ENCODE measurements at regions not wholly inside any gene's neighbourhood (a gene's known extent, or its start where the extent isn't known, plus 50 kb on each side); places are given as distances from the start of the nearest gene placed in this dataset.
"Not testable (repeated sequence)": the region's sequence is repeated elsewhere in the genome, so short reads cannot be mapped to it uniquely, and the experiment has no call there.

DNA sequence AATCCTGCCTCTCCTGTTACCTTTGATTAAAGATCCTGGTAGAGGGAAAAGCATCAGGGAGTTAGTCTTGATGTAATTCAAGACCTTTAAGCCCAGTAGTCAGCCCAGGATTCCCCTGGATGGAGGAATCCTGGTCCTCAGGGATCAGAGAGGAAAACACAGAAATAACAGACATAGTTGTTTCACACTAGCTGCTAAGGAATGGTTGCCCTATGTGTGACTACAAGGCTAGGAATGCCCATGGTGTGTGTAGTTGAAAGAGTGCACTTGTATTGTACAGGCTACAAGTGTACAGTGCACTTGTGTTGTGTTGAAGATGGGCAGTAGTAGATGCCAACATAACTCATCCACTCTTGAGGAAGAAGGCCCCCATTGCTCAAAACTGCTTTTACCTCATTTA is 226.8 kb downstream of the AASDHPPT start:
- DNase-seq (ENCODE audit: low read depth, low spot score) = no peak
- in situ Hi-C loops (cut with HindIII; ENCODE audit: low pct_unique_long_range_greater_than_20kb, low sequenced_read_pairs) = no loop called here

DNA sequence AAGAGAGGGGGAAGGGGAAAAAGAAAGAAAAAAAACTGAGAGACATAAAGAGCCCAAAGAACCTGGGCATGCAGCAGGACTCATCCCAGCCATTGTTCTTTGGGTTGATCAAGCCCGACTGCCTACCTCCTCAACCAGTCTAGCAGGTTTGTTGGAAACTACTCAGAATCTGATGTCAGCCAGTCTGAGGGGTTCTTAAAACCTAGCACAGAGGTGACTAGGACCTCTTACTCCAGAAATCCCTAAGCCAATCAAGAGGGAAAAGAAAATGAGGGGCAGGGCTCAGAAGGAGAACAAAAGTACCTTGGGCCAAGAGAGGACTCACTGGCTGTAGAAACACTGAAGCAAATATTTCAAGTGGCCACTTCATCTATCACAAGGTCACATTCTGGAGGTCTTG is 228.0 kb downstream of the AASDHPPT start:
- in situ Hi-C loops (cut with HindIII; ENCODE audit: low pct_unique_long_range_greater_than_20kb, low sequenced_read_pairs) = no loop called here
- no peak for DNase-seq (ENCODE audit: low read depth, low spot score)

DNA sequence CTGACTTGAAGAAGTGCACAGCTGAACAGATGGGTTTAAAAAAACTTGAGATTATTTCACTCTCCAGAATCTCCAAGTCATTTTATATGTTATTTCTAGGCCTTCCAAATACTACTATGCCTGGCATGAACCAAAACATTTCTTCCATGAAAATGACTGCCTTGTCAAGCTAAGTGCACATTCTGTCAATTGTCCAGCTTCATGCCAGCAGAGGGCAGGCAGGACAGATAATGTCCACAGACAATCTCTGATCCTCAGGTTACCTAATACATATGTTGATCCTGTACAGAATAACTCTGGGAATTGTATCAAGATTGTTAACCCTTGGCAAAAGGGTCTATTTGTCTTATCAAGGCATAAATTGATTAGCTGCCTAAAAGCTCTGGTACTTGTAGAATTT is 229.5 kb downstream of the AASDHPPT start:
- in situ Hi-C loops (cut with HindIII; ENCODE audit: low pct_unique_long_range_greater_than_20kb, low sequenced_read_pairs) = no loop called here
- peak; percentile 4 for DNase-seq (ENCODE audit: low read depth, low spot score)

DNA sequence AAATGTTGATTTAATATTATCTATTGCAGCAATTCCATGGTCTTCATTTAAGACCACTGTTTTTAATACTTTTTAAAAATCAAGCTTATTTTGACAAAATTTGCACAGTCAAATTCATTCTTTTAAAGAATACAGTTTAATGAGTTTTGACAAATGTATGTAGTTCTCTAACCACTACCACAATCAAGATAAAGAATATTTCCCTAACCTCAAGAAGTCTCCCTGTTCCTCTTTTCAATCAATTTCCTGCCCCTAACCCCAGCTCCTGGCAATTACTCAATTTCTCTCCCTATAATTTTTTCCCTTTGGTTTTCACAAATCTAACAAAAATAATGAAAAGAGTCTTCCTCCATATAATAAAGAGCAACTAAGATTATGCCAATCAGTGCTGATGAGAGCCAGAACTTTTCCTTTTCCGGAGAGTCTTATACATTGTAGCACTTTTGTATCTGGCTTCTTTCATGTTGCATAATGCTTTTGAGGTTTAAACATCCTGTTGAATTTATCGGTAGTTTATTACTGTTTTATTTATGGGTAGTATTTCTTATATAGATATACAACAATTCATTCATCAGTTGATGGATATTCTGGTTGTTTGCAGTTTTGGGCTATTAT is 231.7 kb downstream of the AASDHPPT start:
- DNase-seq (ENCODE audit: low read depth, low spot score) = no peak
- in situ Hi-C loops (cut with HindIII; ENCODE audit: low pct_unique_long_range_greater_than_20kb, low sequenced_read_pairs) = no loop called here

DNA sequence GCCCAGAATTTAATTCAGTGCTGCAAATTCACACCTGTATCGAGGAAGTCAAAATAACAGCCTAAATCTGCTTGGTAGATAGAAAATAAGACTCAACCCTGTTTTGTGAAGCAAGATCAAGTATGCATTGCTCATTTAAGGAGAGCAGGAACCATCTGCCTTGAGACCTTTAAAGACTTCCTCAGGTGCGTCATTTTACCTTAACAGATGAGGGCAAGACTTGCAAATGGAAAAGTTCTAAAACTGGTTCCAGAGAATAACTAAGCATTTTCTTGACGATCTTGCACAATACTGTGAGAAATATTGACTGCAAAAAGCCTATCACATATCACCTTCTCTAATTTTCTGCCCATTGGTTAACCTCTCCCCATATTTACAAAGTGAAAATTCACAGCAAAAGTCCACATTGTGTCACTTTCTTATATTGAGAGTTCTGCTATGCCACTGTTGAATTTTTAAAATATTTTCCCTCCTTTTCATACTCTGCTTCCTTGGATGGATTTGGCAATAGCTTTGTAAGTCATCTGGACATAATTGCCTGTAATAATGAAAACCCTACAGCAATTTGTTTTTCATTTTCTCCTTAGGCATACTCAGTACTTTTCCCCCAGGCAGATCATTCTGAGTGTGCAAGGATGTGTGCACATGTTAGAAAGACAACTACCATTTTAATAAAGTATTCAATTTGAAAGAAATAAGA is 234.2 kb downstream of the AASDHPPT start:
- in situ Hi-C loops (cut with HindIII; ENCODE audit: low pct_unique_long_range_greater_than_20kb, low sequenced_read_pairs) = no loop called here
- no peak for DNase-seq (ENCODE audit: low read depth, low spot score)

DNA sequence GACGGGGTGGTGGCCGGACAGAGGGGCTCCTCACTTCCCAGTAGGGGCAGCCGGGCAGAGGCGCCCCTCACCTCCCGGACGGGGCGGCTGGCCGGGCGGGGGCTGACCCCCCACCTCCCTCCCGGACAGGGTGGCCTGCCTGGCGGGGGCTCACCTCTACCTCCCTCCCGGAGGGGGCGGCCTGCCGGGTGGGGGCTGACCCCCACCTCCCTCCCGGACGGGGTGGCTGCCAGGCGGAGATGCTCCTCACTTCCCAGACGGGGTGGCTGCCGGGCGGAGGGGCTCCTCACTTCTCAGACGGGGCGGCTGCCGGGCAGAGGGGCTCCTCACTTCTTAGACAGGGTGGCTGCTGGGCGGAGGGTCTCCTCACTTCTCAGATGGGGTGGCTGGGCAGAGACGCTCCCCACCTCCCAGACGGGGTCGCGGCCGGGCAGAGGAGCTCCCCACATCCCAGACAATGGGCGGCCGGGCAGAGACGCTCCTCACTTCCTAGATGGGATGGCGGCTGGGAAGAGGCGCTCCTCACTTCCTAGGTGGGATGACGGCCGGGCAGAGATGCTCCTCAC is 239.8 kb downstream of the AASDHPPT start:
- DNase-seq (ENCODE audit: low read depth, low spot score); in situ Hi-C loops (cut with HindIII; ENCODE audit: low pct_unique_long_range_greater_than_20kb, low sequenced_read_pairs): not testable (repeated sequence)

DNA sequence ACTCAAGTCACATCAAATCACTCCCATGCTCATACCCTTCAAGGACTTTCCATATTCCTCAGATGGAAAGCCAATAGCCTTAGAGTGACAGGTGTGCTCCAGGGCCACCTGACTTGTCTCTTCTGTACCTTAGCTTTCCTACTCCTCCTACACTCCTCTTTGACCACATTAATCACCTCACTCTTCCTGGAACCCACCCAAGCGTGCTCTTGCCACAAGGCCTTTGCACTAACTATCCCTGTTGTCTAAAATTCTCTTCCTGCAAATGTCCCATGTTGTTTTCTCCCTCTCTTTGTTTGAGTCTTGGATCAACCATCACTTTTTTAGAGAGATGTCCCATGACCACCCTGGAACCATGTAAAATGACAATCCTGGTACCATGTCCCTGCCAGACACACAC is 244.1 kb downstream of the AASDHPPT start:
- in situ Hi-C loops (cut with HindIII; ENCODE audit: low pct_unique_long_range_greater_than_20kb, low sequenced_read_pairs) = no loop called here
- DNase-seq (ENCODE audit: low read depth, low spot score) = no peak

DNA sequence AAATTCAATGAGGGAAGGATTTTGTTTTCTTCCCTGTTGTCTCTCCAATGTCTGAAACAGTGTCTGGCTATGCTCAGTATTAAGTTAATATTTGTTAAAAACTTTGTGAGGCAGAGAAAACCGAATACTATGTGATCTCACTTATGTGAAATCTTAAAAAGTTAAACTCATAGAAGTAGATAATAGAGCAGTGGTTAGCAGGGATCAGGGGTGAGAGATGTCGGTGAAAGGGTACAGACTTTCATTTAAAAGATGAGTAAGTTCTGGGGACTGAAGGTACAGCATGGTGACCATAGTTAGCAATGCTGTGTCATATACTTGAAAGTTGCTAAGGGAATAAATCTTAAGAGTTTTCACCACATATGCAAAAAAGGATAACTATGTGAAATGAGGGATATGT is 244.6 kb downstream of the AASDHPPT start:
- in situ Hi-C loops (cut with HindIII; ENCODE audit: low pct_unique_long_range_greater_than_20kb, low sequenced_read_pairs) = no loop called here
- no peak for DNase-seq (ENCODE audit: low read depth, low spot score)

DNA sequence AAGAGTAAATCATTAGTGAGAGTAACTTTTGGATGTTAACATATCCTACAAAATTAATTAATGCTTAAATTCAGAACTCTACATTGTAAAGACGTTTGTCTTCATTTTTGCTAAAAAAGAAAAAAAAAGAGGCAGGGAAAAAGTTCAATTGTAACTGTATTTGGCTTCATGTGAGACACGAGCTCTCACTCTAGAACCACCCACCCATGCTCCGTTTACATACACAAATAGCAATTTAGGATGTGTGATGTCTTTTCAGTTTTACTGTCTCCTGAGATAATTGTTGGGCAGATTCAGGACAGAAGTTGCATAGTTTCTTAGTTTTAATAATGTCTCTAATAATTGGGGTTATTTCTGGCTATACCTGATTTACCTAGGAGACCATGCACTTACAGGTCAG is 248.6 kb downstream of the AASDHPPT start:
- in situ Hi-C loops (cut with HindIII; ENCODE audit: low pct_unique_long_range_greater_than_20kb, low sequenced_read_pairs) = no loop called here
- DNase-seq (ENCODE audit: low read depth, low spot score) = no peak

DNA sequence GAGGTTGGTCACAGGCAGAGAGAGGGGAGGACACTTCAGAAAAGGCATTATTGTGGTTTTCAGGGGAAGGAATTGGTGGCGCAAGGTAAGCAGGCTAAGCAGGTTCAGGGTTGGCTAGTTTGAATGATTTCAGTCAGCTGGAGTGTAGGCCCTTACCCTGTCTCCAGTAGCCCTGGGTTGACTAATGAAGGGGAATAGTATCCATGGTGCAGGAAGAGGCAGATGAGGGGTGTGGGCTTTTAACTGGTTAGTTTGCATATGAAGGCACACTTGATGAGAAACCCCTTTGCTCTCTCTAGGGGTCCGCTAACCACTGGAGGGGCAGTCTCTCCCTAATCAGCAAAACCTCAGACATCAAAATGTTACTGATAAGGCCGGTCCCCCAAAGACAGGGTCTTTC is 249.7 kb downstream of the AASDHPPT start:
- no peak for DNase-seq (ENCODE audit: low read depth, low spot score)
- in situ Hi-C loops (cut with HindIII; ENCODE audit: low pct_unique_long_range_greater_than_20kb, low sequenced_read_pairs) = no loop called here

DNA sequence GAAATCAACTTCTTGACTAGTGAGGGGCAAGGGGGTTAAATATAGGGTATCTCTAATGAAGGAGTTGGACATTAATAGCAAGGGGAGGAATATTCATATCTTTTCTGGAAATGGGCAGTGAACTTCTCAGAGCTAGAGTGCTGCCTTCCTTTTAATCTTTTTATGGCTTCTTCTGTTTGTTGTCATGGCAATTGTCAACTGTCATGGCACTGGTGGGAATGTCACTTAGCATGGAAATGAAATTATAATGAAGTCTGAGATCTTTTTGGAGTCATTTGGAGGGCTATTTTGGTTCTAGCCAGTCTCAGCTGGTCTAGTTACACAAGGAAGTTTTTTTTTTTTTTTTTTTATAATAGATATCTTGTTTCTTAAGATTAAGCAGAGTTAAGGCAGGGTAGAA is 250.2 kb downstream of the AASDHPPT start:
- in situ Hi-C loops (cut with HindIII; ENCODE audit: low pct_unique_long_range_greater_than_20kb, low sequenced_read_pairs) = no loop called here
- DNase-seq (ENCODE audit: low read depth, low spot score) = no peak

DNA sequence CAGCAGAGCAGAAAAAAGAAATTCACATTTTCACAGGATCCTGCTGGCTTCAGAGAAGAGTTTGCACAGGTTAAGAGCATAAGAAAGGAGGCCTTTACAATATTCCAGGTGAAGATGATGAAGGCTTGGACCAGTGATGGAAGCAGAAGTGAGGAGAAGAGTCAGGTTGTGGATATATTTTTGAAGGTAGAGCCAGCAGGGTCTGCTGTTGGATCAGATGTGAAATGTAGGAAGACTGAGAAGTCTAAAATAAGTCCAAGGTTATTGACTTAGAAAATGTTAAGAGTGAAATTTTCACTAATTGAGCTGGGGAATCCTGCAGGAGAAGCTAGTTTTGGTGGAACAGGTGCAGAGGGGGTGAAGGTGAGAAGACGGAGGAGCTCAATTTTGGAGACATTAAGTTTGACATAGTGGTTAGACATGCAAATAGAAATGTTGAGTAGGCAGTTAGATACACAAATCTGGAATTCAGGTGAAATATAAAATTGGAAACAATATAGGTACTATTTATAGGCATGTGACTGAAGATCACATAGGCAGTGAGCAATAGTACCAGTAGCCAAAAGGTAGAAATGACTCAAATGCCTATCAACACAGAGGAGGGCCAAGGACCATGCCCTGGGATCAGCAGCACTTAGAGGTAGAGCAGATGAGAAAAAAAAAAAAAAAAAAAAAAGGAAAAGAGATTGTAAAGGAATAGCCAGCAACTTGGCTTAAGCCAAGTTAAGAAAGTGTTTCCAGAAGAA is 252.0 kb downstream of the AASDHPPT start:
- DNase-seq (ENCODE audit: low read depth, low spot score) = no peak
- in situ Hi-C loops (cut with HindIII; ENCODE audit: low pct_unique_long_range_greater_than_20kb, low sequenced_read_pairs) = no loop called here

DNA sequence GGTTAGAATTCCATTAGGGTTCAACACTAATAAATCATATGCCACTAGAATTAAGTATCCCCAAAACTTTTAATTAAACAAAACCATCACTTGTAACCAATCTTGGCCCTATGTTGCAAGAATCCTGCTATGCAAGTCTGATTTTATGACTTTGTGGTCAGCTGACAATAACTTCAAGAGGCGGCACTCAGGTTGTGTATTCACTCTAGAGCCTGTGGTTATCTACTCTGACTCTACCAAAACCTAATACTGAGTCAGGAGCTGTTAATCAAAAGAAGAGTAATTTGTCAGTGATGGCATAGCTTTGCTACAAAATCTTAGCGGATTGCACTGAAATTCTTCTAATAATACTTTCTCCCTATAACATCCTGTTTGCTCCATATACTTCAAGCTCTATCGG is 253.7 kb downstream of the AASDHPPT start:
- DNase-seq (ENCODE audit: low read depth, low spot score) = no peak

DNA sequence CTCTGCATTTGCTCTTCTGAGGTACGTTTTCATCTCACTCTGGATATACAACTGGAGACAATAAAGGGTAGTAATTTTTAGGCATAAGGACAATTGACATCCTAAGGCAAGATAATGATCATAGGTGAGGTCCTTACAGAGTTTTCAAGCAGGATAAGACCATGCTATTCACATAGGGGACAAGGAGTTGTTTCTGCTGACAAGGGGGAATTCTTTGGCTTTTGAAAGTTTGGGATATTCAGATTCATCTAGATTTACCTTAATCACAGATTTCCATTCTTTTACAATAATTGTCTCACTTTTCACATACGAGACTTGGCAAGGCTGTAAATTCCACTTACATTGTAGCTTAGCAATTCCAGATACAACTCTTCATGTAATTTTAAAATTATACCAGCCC is 256.2 kb downstream of the AASDHPPT start:
- in situ Hi-C loops (cut with HindIII; ENCODE audit: low pct_unique_long_range_greater_than_20kb, low sequenced_read_pairs) = no loop called here

More for the DNA sequence above, 253.7 kb downstream of the AASDHPPT start:
- in situ Hi-C loops (cut with HindIII; ENCODE audit: low pct_unique_long_range_greater_than_20kb, low sequenced_read_pairs) = no loop called here

DNA sequence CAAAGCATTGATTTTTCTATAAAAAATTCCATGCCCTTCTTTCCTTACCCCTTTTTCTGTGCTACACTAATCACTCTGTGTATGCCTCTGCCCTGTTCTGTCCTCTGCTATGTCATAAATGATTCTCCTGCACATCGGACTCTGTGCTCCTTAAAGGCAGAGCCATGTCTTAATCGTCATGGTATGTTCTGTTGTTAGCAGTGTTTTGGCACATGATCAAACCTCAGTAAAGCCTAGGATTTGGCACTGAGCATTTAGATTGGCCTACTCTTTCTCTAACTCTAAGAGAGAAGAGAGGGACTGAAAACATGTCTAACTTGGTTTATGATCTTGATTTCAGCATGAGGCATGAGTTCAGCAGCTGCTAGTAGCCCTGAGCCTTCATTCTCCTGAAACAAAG is 266.9 kb downstream of the AASDHPPT start:
- in situ Hi-C loops (cut with HindIII; ENCODE audit: low pct_unique_long_range_greater_than_20kb, low sequenced_read_pairs) = no loop called here
- no peak for DNase-seq (ENCODE audit: low read depth, low spot score)

More for the DNA sequence above, 256.2 kb downstream of the AASDHPPT start:
- no peak for DNase-seq (ENCODE audit: low read depth, low spot score)

DNA sequence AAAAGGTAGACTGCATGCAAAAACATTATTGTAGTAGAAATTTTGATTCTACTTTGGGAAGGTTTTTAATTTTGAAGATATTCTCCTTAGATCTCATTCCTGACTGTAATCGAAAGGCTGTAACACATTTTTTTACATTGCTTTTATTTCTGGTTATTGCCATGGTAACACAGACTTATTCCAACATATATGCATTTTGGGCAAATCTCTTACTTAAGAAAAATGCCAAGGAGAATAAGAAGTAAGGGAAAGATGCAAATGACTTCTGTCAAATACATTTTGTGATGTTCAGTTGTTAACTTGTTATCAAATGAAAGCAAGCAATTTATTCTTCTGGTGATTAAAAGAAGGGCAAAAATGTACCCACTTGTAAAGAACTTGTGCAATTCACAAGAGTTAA is 267.5 kb downstream of the AASDHPPT start:
- no peak for DNase-seq (ENCODE audit: low read depth, low spot score)
- in situ Hi-C loops (cut with HindIII; ENCODE audit: low pct_unique_long_range_greater_than_20kb, low sequenced_read_pairs) = no loop called here

DNA sequence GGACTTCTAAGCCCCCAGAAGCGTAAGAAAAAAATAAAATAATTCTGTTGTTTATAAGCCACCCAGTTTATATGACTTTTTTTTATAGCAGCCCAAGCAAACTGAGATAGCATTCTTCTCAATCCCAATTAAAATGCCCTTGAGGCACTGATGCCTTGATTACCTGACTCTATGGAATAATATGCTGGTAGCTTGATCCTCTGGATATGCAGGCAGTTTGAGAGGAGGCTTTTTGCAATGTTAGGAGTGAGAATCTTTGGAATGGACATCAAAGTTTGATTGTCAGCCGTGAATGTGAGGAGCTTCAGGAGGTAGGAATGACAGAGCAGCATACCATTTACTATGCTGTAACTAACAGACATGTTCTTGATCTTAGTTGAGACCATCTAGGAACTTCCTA is 275.6 kb downstream of the AASDHPPT start:
- no peak for DNase-seq (ENCODE audit: low read depth, low spot score)
- in situ Hi-C loops (cut with HindIII; ENCODE audit: low pct_unique_long_range_greater_than_20kb, low sequenced_read_pairs) = no loop called here

DNA sequence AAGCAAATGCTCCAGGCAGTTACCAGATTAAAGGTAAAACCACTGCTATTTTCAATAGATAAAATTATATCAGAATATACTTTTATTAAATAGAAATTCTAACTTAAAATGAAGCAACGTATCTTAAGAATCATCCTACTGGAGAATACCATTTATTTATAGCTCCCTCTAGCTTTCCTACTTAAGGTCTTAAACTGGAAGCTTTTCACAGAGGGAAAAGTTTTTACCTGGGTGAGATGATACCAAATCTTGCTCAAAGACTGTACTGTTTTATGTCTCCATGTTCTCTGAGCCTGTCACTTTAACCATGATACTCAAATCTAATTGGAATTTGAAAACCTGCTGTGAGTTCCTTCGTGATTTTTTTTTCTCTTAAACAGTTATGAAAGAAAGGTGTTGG is 291.8 kb downstream of the AASDHPPT start:
- DNase-seq (ENCODE audit: low read depth, low spot score) = no peak
- in situ Hi-C loops (cut with HindIII; ENCODE audit: low pct_unique_long_range_greater_than_20kb, low sequenced_read_pairs) = no loop called here
